HEK293 (cell line): ENCODE measurements at regions not wholly inside any gene's neighbourhood (a gene's known extent, or its start where the extent isn't known, plus 50 kb on each side); places are given as distances from the start of the nearest gene placed in this dataset.

ENCODE experiments used
- IKZF3 ChIP-seq: fragments of 450-650 bp; IDR thresholded peaks from 2 replicates; pipeline ENCODE4 v1.5.0; 2018; ENCODE audit warnings: missing biosample characterization, mild to moderate bottlenecking, missing genetic modification characterization, moderate library complexity
- MYNN ChIP-seq: fragments of 450-650 bp; formaldehyde crosslinking; IDR thresholded peaks from 2 replicates; pipeline ENCODE4 v1.5.1; 2016; ENCODE audit warnings: missing biosample characterization, missing genetic modification characterization, borderline replicate concordance
- OVOL3 ChIP-seq: fragments of 450-650 bp; formaldehyde crosslinking; IDR thresholded peaks from 2 replicates; pipeline ENCODE4 v1.5.1; 2016; ENCODE audit warnings: missing biosample characterization, missing genetic modification characterization
- PRDM4 ChIP-seq: fragments of 450-650 bp; formaldehyde crosslinking; IDR thresholded peaks from 2 replicates; pipeline ENCODE4 v1.5.1; 2017; ENCODE audit warnings: missing biosample characterization, missing genetic modification characterization
- SCRT2 ChIP-seq: fragments of 450-650 bp; formaldehyde crosslinking; IDR thresholded peaks from 2 replicates; pipeline ENCODE4 v1.5.1; 2016; ENCODE audit warnings: missing biosample characterization, missing genetic modification characterization
- ZBTB11 ChIP-seq: fragments of 450-650 bp; formaldehyde crosslinking; conservative IDR thresholded peaks from 2 replicates; pipeline ENCODE4 v1.5.1; 2016; ENCODE audit warnings: low read depth, missing biosample characterization, missing genetic modification characterization
- ZBTB17 ChIP-seq: fragments of 450-650 bp; formaldehyde crosslinking; IDR thresholded peaks from 2 replicates; pipeline ENCODE4 v1.5.1; 2016; ENCODE audit warnings: missing biosample characterization, missing genetic modification characterization
- ZIC2 ChIP-seq: fragments of 450-650 bp; formaldehyde crosslinking; IDR thresholded peaks from 2 replicates; pipeline ENCODE4 v1.5.1; 2016; ENCODE audit warnings: missing biosample characterization, missing genetic modification characterization
- ZNF132 ChIP-seq: fragments of 450-650 bp; formaldehyde crosslinking; IDR thresholded peaks from 2 replicates; pipeline ENCODE4 v1.5.1; 2017; ENCODE audit warnings: missing biosample characterization, missing genetic modification characterization, borderline replicate concordance
- ZNF133 ChIP-seq: fragments of 450-650 bp; formaldehyde crosslinking; IDR thresholded peaks from 2 replicates; pipeline ENCODE4 v1.5.1; 2016; ENCODE audit warnings: missing biosample characterization, missing genetic modification characterization
- ZNF138 ChIP-seq: fragments of 450-650 bp; formaldehyde crosslinking; IDR thresholded peaks from 2 replicates; pipeline ENCODE4 v1.5.1; 2016; ENCODE audit warnings: missing biosample characterization, missing genetic modification characterization, borderline replicate concordance
- ZNF148 ChIP-seq: fragments of 450-650 bp; formaldehyde crosslinking; IDR thresholded peaks from 2 replicates; pipeline ENCODE4 v1.5.0; 2017; ENCODE audit warnings: missing biosample characterization, missing genetic modification characterization, borderline replicate concordance
- ZNF366 ChIP-seq: fragments of 450-650 bp; formaldehyde crosslinking; conservative IDR thresholded peaks from 2 replicates; pipeline ENCODE4 v1.5.1; 2016; ENCODE audit warnings: missing biosample characterization, missing genetic modification characterization
- ZNF426 ChIP-seq: fragments of 450-650 bp; formaldehyde crosslinking; IDR thresholded peaks from 2 replicates; pipeline ENCODE4 v1.5.1; 2017; ENCODE audit warnings: missing biosample characterization, missing genetic modification characterization, mild to moderate bottlenecking, inconsistent platforms, moderate library complexity
- ZNF473 ChIP-seq: fragments of 450-650 bp; formaldehyde crosslinking; IDR thresholded peaks from 2 replicates; pipeline ENCODE4 v1.5.1; 2017; ENCODE audit warnings: missing biosample characterization, missing genetic modification characterization
- ZNF488 ChIP-seq: fragments of 450-650 bp; formaldehyde crosslinking; IDR thresholded peaks from 2 replicates; pipeline ENCODE4 v1.5.1; 2016; ENCODE audit warnings: missing biosample characterization, missing genetic modification characterization
- ZNF549 ChIP-seq: fragments of 450-650 bp; IDR thresholded peaks from 2 replicates; pipeline ENCODE4 v1.5.1; 2018; ENCODE audit warnings: missing biosample characterization, missing genetic modification characterization, mild to moderate bottlenecking, inconsistent platforms, moderate library complexity
- ZNF629 ChIP-seq: fragments of 450-650 bp; formaldehyde crosslinking; IDR thresholded peaks from 2 replicates; pipeline ENCODE4 v1.5.1; 2017; ENCODE audit warnings: missing biosample characterization, missing genetic modification characterization
- ZNF707 ChIP-seq: fragments of 450-650 bp; formaldehyde crosslinking; IDR thresholded peaks from 2 replicates; pipeline ENCODE4 v1.5.1; 2016; ENCODE audit warnings: missing biosample characterization, missing genetic modification characterization
- TF ChIP-seq, protein P1 (sequence below): fragments of 450-650 bp; formaldehyde crosslinking; IDR thresholded peaks from 2 replicates; pipeline ENCODE4 v1.5.1; 2016; ENCODE audit warnings: missing biosample characterization, missing genetic modification characterization
- TF ChIP-seq, protein P2 (sequence below): fragments of 450-650 bp; formaldehyde crosslinking; IDR thresholded peaks from 2 replicates; pipeline ENCODE4 v1.5.1; 2016; ENCODE audit warnings: missing biosample characterization, missing genetic modification characterization
- TF ChIP-seq, protein P3 (sequence below): fragments of 450-650 bp; formaldehyde crosslinking; IDR thresholded peaks from 2 replicates; pipeline ENCODE4 v1.5.1; 2016; ENCODE audit warnings: missing biosample characterization, missing genetic modification characterization

GRCh38 chr2:209368914-209369313 is 54.9 kb upstream of the MAP2 start (continued):
- TF ChIP-seq, protein P1, sequence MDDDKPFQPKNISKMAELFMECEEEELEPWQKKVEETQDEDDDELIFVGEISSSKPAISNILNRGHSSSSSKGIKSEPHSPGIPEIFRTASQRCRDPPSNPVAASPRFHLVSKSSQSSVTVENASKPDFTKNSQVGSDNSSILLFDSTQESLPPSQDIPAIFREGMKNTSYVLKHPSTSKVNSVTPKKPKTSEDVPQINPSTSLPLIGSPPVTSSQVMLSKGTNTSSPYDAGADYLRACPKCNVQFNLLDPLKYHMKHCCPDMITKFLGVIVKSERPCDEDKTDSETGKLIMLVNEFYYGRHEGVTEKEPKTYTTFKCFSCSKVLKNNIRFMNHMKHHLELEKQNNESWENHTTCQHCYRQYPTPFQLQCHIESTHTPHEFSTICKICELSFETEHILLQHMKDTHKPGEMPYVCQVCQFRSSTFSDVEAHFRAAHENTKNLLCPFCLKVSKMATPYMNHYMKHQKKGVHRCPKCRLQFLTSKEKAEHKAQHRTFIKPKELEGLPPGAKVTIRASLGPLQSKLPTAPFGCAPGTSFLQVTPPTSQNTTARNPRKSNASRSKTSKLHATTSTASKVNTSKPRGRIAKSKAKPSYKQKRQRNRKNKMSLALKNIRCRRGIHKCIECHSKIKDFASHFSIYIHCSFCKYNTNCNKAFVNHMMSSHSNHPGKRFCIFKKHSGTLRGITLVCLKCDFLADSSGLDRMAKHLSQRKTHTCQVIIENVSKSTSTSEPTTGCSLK: no peak
- no peak for TF ChIP-seq ZNF488 (tag by site-specific recombination)
- TF ChIP-seq IKZF3: no peak
- TF ChIP-seq ZNF426 (tag by site-specific recombination): no peak
- no peak for TF ChIP-seq MYNN (tag by site-specific recombination)
- TF ChIP-seq ZNF473 (tag by site-specific recombination): no peak
- TF ChIP-seq ZIC2 (tag by site-specific recombination): no peak
- peak; percentile 85 for TF ChIP-seq SCRT2 (tag by site-specific recombination)
- TF ChIP-seq ZNF133 (tag by site-specific recombination): no peak
- no peak for TF ChIP-seq ZBTB11 (tag by site-specific recombination)
- peak; percentile 43; the same call in 1 of the 2 replicates for TF ChIP-seq PRDM4 (tag by site-specific recombination)
- no peak for TF ChIP-seq OVOL3 (tag by site-specific recombination)
- TF ChIP-seq, protein P2, sequence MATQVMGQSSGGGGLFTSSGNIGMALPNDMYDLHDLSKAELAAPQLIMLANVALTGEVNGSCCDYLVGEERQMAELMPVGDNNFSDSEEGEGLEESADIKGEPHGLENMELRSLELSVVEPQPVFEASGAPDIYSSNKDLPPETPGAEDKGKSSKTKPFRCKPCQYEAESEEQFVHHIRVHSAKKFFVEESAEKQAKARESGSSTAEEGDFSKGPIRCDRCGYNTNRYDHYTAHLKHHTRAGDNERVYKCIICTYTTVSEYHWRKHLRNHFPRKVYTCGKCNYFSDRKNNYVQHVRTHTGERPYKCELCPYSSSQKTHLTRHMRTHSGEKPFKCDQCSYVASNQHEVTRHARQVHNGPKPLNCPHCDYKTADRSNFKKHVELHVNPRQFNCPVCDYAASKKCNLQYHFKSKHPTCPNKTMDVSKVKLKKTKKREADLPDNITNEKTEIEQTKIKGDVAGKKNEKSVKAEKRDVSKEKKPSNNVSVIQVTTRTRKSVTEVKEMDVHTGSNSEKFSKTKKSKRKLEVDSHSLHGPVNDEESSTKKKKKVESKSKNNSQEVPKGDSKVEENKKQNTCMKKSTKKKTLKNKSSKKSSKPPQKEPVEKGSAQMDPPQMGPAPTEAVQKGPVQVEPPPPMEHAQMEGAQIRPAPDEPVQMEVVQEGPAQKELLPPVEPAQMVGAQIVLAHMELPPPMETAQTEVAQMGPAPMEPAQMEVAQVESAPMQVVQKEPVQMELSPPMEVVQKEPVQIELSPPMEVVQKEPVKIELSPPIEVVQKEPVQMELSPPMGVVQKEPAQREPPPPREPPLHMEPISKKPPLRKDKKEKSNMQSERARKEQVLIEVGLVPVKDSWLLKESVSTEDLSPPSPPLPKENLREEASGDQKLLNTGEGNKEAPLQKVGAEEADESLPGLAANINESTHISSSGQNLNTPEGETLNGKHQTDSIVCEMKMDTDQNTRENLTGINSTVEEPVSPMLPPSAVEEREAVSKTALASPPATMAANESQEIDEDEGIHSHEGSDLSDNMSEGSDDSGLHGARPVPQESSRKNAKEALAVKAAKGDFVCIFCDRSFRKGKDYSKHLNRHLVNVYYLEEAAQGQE (tag by site-specific recombination): no peak
- TF ChIP-seq ZNF148: no peak
- no peak for TF ChIP-seq ZNF132 (tag by site-specific recombination)
- no peak for TF ChIP-seq ZNF549 (tag by site-specific recombination)
- TF ChIP-seq, protein P3, sequence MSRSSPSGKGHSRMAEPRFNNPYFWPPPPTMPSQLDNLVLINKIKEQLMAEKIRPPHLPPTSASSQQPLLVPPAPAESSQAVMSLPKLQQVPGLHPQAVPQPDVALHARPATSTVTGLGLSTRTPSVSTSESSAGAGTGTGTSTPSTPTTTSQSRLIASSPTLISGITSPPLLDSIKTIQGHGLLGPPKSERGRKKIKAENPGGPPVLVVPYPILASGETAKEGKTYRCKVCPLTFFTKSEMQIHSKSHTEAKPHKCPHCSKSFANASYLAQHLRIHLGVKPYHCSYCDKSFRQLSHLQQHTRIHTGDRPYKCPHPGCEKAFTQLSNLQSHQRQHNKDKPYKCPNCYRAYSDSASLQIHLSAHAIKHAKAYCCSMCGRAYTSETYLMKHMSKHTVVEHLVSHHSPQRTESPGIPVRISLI: no peak
- no peak for TF ChIP-seq ZNF707 (tag by site-specific recombination)
- 0 out of 2 replicates have a peak, but pooled peaks have one; percentile 32 for TF ChIP-seq ZBTB17
- TF ChIP-seq ZNF138 (tag by site-specific recombination): no peak
- peak; percentile 88 for TF ChIP-seq ZNF629 (tag by site-specific recombination)
- TF ChIP-seq ZNF366 (tag by site-specific recombination): peak; percentile 50; the same call in 1 of the 2 replicates
